Breast epithelium (tissue), 4 donors: ENCODE measurements at regions not wholly inside any gene's neighbourhood (a gene's known extent, or its start where the extent isn't known, plus 50 kb on each side); places are given as distances from the start of the nearest gene placed in this dataset.

ENCODE experiments used
- DNase-seq, 2 donors: peaks; one replicate each; pipeline ENCODE4 v3.0.0-alpha.2; 2019; ENCODE audit warnings: low spot score in 2 of 2
- H3K27ac ChIP-seq, 2 donors: fragments of 200-600 bp; sonication (generic) in 1 of 2; one replicate each; pipeline ENCODE4 v1.5.1; 2016 to 2019; ENCODE audit warnings: mild to moderate bottlenecking in 1 of 2
- H3K27me3 ChIP-seq, 2 donors: fragments of 200-600 bp; sonication (generic) in 1 of 2; one replicate each; pipeline versions ENCODE4 v1.5.1 to v1.6.0; 2017 to 2019; ENCODE audit warnings: control low read depth in 1 of 2, mild to moderate bottlenecking in 1 of 2
- H3K36me3 ChIP-seq: fragments of 200-600 bp; one replicate; pipeline ENCODE4 v1.5.1; 2019
- H3K4me1 ChIP-seq, 2 donors: fragments of 200-600 bp; sonication (generic); one replicate each; pipeline ENCODE4 v1.5.1; 2016 to 2019; ENCODE audit warnings: control low read depth in 1 of 2
- H3K4me3 ChIP-seq, 3 donors: fragments of 200-600 bp; sonication (generic); 1 replicate in 2 of 3; 2 replicates in 1 of 3; pipeline ENCODE4 v1.5.1; 2016 to 2019; ENCODE audit warnings: mild to moderate bottlenecking in 3 of 3, moderate library complexity in 2 of 3
- H3K9me3 ChIP-seq, 2 donors: fragments of 200-600 bp; sonication (generic) in 1 of 2; one replicate each; pipeline ENCODE4 v1.5.1; 2016 to 2019; ENCODE audit warnings: control low read depth in 1 of 2
- POLR2A ChIP-seq: fragments of 450-650 bp; IDR thresholded peaks from one replicate; pipeline ENCODE4 v1.6.1; 2016; ENCODE audit warnings: antibody characterized with exemption, mild to moderate bottlenecking, moderate library complexity
- POLR2AphosphoS5 ChIP-seq, 3 donors: sonication (generic); formaldehyde crosslinking; IDR thresholded peaks; one replicate each; pipeline ENCODE4 v1.6.1; 2017; ENCODE audit warnings: antibody characterized with exemption in 3 of 3
- intact Hi-C: fragments of 100-400 bp; cut with DNase I; formaldehyde crosslinking; loops from one replicate; pipeline ENCODE4 v1.15.1; 2023; ENCODE audit warnings: low total_unique reads
- TF ChIP-seq, protein P1 (sequence below), 3 donors: fragments of 450-650 bp; IDR thresholded peaks; one replicate each; pipeline ENCODE4 v1.5.1; 2016 to 2017; ENCODE audit warnings: antibody characterized with exemption in 3 of 3, mild to moderate bottlenecking in 3 of 3, moderate library complexity in 3 of 3

DNA sequence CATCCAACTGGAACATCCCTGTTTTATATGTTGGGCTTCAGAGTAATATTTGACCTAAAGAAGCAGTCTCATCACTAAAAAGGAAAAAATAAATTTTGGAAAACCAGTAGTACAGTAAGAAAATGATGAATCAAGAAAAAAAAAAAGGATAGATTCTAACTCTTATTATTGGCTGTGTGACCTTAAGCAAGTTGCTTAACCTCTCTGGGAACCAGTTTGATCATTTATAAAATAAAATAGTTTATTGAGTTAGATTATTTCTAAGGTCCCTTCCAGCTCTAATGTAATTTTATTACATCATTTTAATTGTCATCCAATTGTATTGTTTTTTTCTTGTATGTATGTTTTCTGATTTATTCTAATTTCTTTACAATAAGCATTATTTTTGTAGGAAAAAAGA lies 127.0 kb downstream of the PRELID2 start:
- Histone ChIP-seq H3K4me1 (no peaks in the 10 kb centered on the region), H3K4me3 (no peak overlapping the region), H3K27ac (no peak overlapping the region), H3K9me3 (no peaks in the 10 kb centered on the region), H3K27me3 (no peaks in the 10 kb centered on the region), H3K36me3 (no peaks in the 10 kb centered on the region)
- DNase-seq = no peak
- intact Hi-C loops = no loop called here
- TF ChIP-seq, protein P1, sequence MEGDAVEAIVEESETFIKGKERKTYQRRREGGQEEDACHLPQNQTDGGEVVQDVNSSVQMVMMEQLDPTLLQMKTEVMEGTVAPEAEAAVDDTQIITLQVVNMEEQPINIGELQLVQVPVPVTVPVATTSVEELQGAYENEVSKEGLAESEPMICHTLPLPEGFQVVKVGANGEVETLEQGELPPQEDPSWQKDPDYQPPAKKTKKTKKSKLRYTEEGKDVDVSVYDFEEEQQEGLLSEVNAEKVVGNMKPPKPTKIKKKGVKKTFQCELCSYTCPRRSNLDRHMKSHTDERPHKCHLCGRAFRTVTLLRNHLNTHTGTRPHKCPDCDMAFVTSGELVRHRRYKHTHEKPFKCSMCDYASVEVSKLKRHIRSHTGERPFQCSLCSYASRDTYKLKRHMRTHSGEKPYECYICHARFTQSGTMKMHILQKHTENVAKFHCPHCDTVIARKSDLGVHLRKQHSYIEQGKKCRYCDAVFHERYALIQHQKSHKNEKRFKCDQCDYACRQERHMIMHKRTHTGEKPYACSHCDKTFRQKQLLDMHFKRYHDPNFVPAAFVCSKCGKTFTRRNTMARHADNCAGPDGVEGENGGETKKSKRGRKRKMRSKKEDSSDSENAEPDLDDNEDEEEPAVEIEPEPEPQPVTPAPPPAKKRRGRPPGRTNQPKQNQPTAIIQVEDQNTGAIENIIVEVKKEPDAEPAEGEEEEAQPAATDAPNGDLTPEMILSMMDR (IDR thresholded peaks at IDR 0.05) = no peak
- no peak for TF ChIP-seq POLR2AphosphoS5 (IDR thresholded peaks at IDR 0.05)
- TF ChIP-seq POLR2A = no peak

DNA sequence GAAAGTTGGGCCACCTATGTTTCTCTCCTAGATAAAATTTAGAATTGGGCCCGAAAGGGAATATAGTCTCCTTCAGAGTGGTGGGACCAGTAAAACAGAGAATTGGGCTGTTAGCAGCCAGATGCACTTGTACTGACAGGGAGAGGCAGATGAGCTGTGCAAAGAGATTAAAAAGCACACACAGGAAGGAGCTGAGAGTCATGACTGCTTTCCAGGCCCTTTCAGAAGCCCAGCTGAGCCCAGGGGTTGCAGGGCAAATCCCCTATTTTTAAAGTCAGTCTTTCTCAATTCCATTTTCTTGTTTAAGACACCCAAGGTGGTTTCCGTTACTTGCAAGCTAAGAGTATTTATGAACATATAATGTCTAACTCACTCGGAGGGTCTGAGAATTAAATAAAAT lies 130.4 kb downstream of the PRELID2 start:
- Histone ChIP-seq H3K27me3 (no peaks in the 10 kb centered on the region), H3K36me3 (no peaks in the 10 kb centered on the region), H3K9me3 (no peaks in the 10 kb centered on the region), H3K4me1 (no peaks in the 10 kb centered on the region), H3K27ac (no peak overlapping the region), H3K4me3 (no peak overlapping the region)
- DNase-seq = no peak
- intact Hi-C loops = no loop called here
- TF ChIP-seq POLR2A (no peak), POLR2AphosphoS5 (IDR thresholded peaks at IDR 0.05) (no peak)
- TF ChIP-seq, protein P1 (IDR thresholded peaks at IDR 0.05) = no peak

GRCh38 chr5:145703856-145704255 lies 131.3 kb downstream of the PRELID2 start:
- DNase-seq = no peak
- H3K4me1 ChIP-seq = no peaks in the 10 kb centered on the region
- no peaks in the 10 kb centered on the region for H3K9me3 ChIP-seq
- no peak overlapping the region for H3K27ac ChIP-seq
- H3K36me3 ChIP-seq = no peaks in the 10 kb centered on the region
- no peak overlapping the region for H3K4me3 ChIP-seq
- TF ChIP-seq POLR2AphosphoS5 (IDR thresholded peaks at IDR 0.05) (no peak), POLR2A (no peak)
- TF ChIP-seq, protein P1 (IDR thresholded peaks at IDR 0.05) = no peak
- no peaks in the 10 kb centered on the region for H3K27me3 ChIP-seq
- intact Hi-C loops = no loop called here

- H3K36me3 ChIP-seq = no peaks in the 10 kb centered on the region
- intact Hi-C loops = no loop called here
These were observed 133.7 kb downstream of the PRELID2 start for GRCh38 chr5:145701404-145701803.

DNA sequence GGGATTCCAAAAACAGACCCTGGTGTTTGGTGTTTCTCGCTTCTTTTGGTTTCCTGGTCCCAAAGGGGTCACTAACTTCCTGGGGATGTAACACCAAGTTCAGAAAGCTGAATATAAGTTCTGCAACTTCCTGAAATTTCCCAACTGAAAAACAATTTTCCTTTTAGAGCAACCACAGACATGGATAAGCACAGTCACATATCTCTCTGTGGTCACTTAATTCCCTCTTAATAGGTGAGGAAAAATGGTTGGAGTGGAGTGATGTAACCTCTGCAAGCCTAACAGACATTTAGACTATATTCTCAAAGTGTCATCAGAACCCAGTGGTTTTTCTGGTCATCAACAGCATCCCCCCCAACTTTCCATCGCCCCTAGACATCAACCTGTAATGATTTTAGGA lies 135.3 kb downstream of the PRELID2 start:
- Histone ChIP-seq H3K36me3 (no peaks in the 10 kb centered on the region), H3K9me3 (no peaks in the 10 kb centered on the region), H3K4me1 (no peaks in the 10 kb centered on the region), H3K27ac (no peak overlapping the region), H3K27me3 (no peaks in the 10 kb centered on the region), H3K4me3 (no peak overlapping the region)
- no peak for DNase-seq
- intact Hi-C loops = no loop called here
- TF ChIP-seq POLR2AphosphoS5 (IDR thresholded peaks at IDR 0.05) (no peak), POLR2A (no peak)

More at GRCh38 chr5:145701404-145701803, 133.7 kb downstream of the PRELID2 start:
- no peaks in the 10 kb centered on the region for H3K9me3 ChIP-seq
- no peak overlapping the region for H3K27ac ChIP-seq
- H3K27me3 ChIP-seq = no peaks in the 10 kb centered on the region
- TF ChIP-seq POLR2A (no peak), POLR2AphosphoS5 (IDR thresholded peaks at IDR 0.05) (no peak)
- TF ChIP-seq, protein P1 (IDR thresholded peaks at IDR 0.05) = no peak
- no peak overlapping the region for H3K4me3 ChIP-seq
- DNase-seq = no peak
- H3K4me1 ChIP-seq = no peaks in the 10 kb centered on the region
